Brain microvascular endothelial cell (primary cell): ENCODE measurements at regions not wholly inside any gene's neighbourhood (a gene's known extent, or its start where the extent isn't known, plus 50 kb on each side); places are given as distances from the start of the nearest gene placed in this dataset.

Experiments
- DNase-seq: peaks from one replicate; pipeline ENCODE4 v3.0.0-alpha.2; 2020
- H3K27ac ChIP-seq: fragments of 250-450 bp; sonication (Bioruptor Pico); 2 replicates; pipeline ENCODE4 v1.5.1; 2020; ENCODE audit warnings: mild to moderate bottlenecking, moderate library complexity
- H3K27me3 ChIP-seq: fragments of 250-450 bp; sonication (Bioruptor Pico); replicated peaks from 2 replicates; pipeline ENCODE4 v1.5.1; 2020; ENCODE audit warnings: mild to moderate bottlenecking
- H3K36me3 ChIP-seq: fragments of 250-450 bp; sonication (Bioruptor Pico); replicated peaks from 2 replicates; pipeline ENCODE4 v1.5.1; 2020; ENCODE audit warnings: mild to moderate bottlenecking
- H3K4me3 ChIP-seq: 2 replicates; pipeline ENCODE4 v1.5.1; 2011; ENCODE audit warnings: low read depth, mild to moderate bottlenecking, control low read depth, low read length, moderate library complexity
- in situ Hi-C: cut with HindIII; loops from 2 replicates; pipeline ENCODE4 v1.10.0; 2017; ENCODE audit warnings: low sequenced_read_pairs, low pct_ligation_motif_present
- TF ChIP-seq, protein P1 (sequence below): IDR thresholded peaks from 2 replicates; pipeline ENCODE4 v1.5.1; 2011; ENCODE audit warnings: low read depth, mild to moderate bottlenecking, moderate library complexity, low read length, control low read depth, inconsistent platforms; ENCODE audit errors: missing control alignments

GRCh38 chr20:22508426-22508825, 75.9 kb downstream of the FOXA2 start:
- TF ChIP-seq, protein P1, sequence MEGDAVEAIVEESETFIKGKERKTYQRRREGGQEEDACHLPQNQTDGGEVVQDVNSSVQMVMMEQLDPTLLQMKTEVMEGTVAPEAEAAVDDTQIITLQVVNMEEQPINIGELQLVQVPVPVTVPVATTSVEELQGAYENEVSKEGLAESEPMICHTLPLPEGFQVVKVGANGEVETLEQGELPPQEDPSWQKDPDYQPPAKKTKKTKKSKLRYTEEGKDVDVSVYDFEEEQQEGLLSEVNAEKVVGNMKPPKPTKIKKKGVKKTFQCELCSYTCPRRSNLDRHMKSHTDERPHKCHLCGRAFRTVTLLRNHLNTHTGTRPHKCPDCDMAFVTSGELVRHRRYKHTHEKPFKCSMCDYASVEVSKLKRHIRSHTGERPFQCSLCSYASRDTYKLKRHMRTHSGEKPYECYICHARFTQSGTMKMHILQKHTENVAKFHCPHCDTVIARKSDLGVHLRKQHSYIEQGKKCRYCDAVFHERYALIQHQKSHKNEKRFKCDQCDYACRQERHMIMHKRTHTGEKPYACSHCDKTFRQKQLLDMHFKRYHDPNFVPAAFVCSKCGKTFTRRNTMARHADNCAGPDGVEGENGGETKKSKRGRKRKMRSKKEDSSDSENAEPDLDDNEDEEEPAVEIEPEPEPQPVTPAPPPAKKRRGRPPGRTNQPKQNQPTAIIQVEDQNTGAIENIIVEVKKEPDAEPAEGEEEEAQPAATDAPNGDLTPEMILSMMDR = no peak
- no peak overlapping the region for H3K4me3 ChIP-seq
- no peak overlapping the region for H3K27ac ChIP-seq
- in situ Hi-C loops = no loop called here
- H3K36me3 ChIP-seq = no peaks in the 10 kb centered on the region
- no peak for DNase-seq
- H3K27me3 ChIP-seq = no peaks in the 10 kb centered on the region

DNA sequence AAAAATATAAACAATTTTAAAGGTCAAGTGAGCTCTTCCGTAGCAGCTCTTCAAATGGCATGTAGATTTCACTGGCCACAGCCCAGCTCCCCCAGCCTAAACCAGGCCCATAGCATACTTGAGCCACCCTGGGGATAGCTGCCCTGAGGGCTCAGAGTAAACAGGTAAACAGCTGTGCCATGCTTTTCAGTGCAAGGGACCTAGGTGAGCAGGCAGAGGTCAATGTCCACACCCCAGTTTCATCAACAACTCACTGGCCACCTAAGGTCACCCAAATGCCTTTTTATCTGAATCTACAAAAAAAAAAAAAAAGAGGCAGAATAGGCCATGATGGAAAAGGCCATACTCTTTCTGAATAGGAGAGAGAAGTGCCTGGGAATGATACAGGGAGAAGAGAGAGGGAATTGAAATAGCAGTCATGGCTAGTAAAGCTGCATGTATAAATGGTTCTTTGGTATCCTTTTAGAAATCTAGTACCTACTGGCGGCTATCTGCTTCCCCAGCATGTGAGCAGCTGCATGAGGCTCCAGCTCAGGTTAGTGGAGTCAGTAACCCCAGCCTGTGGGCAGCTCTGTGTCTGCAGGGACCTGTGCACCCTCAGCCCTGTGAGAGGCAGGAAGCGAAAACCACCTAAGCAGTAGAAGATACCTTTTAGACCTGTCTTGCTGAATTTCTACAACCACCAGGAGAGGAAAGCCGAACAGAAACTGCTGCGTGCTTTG, 77.0 kb downstream of the FOXA2 start:
- Histone ChIP-seq H3K27me3 (no peaks in the 10 kb centered on the region), H3K36me3 (no peaks in the 10 kb centered on the region), H3K27ac (no peak overlapping the region), H3K4me3 (no peak overlapping the region)
- TF ChIP-seq, protein P1 = no peak
- in situ Hi-C loops = no loop called here
- no peak for DNase-seq

- no peak for DNase-seq
- Histone ChIP-seq H3K36me3 (no peaks in the 10 kb centered on the region), H3K4me3 (no peak overlapping the region), H3K27me3 (no peaks in the 10 kb centered on the region), H3K27ac (no peak overlapping the region)
- in situ Hi-C loops = no loop called here
- TF ChIP-seq, protein P1 = no peak
Measured at GRCh38 chr20:22506827-22507226, 77.5 kb downstream of the FOXA2 start.

DNA sequence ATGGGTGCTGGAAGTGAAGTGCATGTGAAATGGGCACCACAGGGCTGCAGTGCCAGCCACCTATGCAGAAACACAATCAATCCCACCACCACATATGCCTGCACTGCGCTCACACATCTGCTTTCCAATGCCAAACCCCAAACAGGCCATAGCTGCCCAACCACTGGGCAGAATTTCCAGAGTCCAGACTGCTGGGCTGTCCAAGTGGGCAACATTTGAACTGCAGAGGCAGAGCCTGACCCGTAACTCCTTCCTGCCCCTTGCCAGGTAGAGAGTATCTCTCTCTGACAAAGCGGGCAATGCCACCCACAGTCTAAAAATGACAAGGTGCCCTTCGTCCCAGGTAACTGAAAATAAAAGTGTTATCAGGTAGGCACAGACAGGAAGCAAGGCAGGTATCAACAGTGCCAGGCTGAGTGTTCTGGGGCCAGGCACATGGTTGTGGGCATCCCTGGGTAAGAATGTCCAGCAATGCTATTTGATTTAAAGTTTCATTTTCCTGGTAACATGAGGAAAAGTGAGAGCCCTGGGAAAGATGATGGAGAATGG, 79.5 kb downstream of the FOXA2 start:
- H3K36me3 ChIP-seq = no peaks in the 10 kb centered on the region
- DNase-seq = no peak
- TF ChIP-seq, protein P1 = no peak
- in situ Hi-C loops = no loop called here
- H3K27me3 ChIP-seq = no peaks in the 10 kb centered on the region
- no peak overlapping the region for H3K27ac ChIP-seq
- H3K4me3 ChIP-seq = no peak overlapping the region

DNA sequence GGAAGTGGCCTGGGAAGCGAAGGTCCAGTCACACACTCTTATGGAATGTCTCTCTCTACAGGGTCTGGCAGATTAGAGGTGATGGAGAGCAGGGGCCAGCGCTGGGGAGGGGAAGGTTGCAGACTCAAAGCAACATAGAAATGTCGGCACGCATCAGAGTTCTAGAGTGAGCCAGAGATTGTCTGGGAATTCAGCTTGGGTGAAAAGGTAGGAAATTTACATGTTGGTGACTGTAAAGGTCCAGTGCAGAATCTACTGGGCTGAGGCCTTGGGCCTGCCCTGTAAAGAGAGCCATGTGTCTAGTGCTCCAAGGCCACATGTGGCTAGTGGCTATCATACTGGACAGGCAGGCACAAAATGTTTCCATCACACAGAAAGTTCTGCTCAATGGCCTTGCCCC, 80.8 kb downstream of the FOXA2 start:
- TF ChIP-seq, protein P1 = no peak
- no peak for DNase-seq
- Histone ChIP-seq H3K36me3 (no peaks in the 10 kb centered on the region), H3K27me3 (no peaks in the 10 kb centered on the region), H3K27ac (no peak overlapping the region), H3K4me3 (no peak overlapping the region)
- in situ Hi-C loops = no loop called here
